ENCODE measurements at regions not wholly inside any gene's neighbourhood (a gene's known extent, or its start where the extent isn't known, plus 50 kb on each side); places are given as distances from the start of the nearest gene placed in this dataset.

DNA sequence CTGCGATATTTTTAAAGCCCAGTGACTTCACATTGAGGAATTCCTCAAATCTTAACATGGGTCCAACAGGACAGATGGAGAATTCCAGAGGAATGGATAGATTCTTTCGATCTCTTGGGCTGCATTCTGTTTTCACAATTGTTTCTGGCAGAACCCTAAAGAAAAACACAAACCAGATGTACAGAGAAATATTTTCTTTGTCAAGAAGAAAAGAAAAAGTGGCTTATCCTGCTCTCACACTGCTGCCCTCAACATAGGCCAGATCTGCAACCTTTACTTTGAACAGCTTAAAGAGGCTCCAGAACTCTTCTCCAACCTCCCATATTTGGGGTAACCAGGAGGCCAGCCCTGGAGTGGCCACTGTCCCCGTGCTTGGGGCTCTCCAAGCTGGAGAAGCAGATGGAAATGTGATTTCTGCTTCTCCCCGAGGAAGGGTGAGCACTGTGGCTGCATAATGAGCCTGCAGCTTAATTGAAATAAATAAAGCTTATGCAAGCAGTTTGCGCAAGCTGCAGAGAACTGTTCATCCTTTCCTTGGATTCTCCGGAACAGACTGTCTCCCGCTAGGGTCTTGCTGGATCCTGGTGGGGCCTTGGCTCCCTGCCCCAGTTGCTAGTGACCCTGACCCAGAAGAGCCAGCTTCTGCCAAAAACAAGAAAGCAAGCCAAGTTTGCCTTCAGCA is 453.2 kb upstream of the PROK2 start:
- no peak for TF ChIP-seq POLR2AphosphoS2 (conservative IDR thresholded peaks at IDR 0.05; ENCODE audit: low read length)
- TF ChIP-seq, protein P1, sequence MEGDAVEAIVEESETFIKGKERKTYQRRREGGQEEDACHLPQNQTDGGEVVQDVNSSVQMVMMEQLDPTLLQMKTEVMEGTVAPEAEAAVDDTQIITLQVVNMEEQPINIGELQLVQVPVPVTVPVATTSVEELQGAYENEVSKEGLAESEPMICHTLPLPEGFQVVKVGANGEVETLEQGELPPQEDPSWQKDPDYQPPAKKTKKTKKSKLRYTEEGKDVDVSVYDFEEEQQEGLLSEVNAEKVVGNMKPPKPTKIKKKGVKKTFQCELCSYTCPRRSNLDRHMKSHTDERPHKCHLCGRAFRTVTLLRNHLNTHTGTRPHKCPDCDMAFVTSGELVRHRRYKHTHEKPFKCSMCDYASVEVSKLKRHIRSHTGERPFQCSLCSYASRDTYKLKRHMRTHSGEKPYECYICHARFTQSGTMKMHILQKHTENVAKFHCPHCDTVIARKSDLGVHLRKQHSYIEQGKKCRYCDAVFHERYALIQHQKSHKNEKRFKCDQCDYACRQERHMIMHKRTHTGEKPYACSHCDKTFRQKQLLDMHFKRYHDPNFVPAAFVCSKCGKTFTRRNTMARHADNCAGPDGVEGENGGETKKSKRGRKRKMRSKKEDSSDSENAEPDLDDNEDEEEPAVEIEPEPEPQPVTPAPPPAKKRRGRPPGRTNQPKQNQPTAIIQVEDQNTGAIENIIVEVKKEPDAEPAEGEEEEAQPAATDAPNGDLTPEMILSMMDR (IDR thresholded peaks at IDR 0.05), result no peak
- TF ChIP-seq JUNB (IDR thresholded peaks at IDR 0.05), result no peak
- TF ChIP-seq HDAC2 (IDR thresholded peaks at IDR 0.05), result no peak
- no peak for TF ChIP-seq CBX2 (IDR thresholded peaks at IDR 0.05; ENCODE audit: borderline replicate concordance, low read depth)
- TF ChIP-seq, protein P2, sequence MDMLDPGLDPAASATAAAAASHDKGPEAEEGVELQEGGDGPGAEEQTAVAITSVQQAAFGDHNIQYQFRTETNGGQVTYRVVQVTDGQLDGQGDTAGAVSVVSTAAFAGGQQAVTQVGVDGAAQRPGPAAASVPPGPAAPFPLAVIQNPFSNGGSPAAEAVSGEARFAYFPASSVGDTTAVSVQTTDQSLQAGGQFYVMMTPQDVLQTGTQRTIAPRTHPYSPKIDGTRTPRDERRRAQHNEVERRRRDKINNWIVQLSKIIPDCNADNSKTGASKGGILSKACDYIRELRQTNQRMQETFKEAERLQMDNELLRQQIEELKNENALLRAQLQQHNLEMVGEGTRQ (IDR thresholded peaks at IDR 0.05), result no peak
